AG04450 (cell line): ENCODE measurements at regions not wholly inside any gene's neighbourhood (a gene's known extent, or its start where the extent isn't known, plus 50 kb on each side); places are given as distances from the start of the nearest gene placed in this dataset.

Experiments used
- CTCF ChIA-PET: fragments of 300-600, 350-600 bp; formaldehyde crosslinking; extraction: SDS; loops from one replicate; lab custom pipeline; 2022; ENCODE audit warnings: antibody characterized with exemption, inconsistent platforms; lab: Charles Lee
- POLR2A ChIA-PET: fragments of 350-600 bp; formaldehyde crosslinking; extraction: SDS; loops from one replicate; lab custom pipeline; 2021; ENCODE audit warnings: antibody characterized with exemption, inconsistent platforms; lab: Yijun Ruan, JAX
- DNase-seq: peaks from one replicate; pipeline ENCODE4 v3.0.0-alpha.2; 2011; ENCODE audit warnings: low read depth, low spot score
- H3K27ac ChIP-seq: one replicate; pipeline ENCODE4 v1.5.1; 2012; ENCODE audit warnings: low read depth, low read length, control low read depth
- H3K27me3 ChIP-seq: one replicate; pipeline ENCODE4 v1.6.0; 2012; ENCODE audit warnings: low read length; ENCODE audit not compliant: control insufficient read depth, insufficient read depth
- H3K4me3 ChIP-seq: 2 replicates; pipeline ENCODE4 v1.5.1; 2011; ENCODE audit warnings: mild to moderate bottlenecking, low read depth, low read length, control low read depth
- H3K9me3 ChIP-seq: 2 replicates; pipeline ENCODE4 v1.5.1; 2012; ENCODE audit warnings: low read length; ENCODE audit not compliant: control insufficient read depth, insufficient read depth
- TF ChIP-seq, protein P1 (sequence below): IDR thresholded peaks from 2 replicates; pipeline ENCODE4 v1.5.1; 2011; ENCODE audit warnings: low read depth, low read length, control low read depth, inconsistent platforms

DNA sequence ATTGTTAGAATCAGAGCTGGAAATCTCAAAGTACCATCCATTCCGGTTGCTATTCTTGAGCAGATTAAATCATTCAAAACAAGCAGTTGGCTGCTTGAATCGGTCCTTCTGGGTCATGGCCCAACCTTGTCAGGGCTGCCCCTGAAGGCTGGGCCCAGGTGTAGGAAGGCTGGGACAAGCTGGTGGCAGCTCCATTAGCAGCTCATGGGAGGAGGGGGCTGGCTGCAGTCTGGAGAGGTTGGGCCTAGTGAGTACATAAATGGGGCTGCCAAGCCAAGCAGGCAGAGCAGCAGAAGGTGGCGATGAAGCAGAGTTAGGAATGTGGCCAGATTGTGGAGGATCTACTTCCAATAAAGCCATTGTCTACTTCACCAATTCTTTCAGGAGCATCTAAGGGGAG, 81.4 kb downstream of the ADCYAP1 start:
- H3K27ac ChIP-seq = no peak overlapping the region
- CTCF ChIA-PET = no interaction called here
- no peak overlapping the region for H3K4me3 ChIP-seq
- POLR2A ChIA-PET = no interaction called here
- peaks cover 15% of the 10 kb centered on the region for H3K9me3 ChIP-seq
- TF ChIP-seq, protein P1, sequence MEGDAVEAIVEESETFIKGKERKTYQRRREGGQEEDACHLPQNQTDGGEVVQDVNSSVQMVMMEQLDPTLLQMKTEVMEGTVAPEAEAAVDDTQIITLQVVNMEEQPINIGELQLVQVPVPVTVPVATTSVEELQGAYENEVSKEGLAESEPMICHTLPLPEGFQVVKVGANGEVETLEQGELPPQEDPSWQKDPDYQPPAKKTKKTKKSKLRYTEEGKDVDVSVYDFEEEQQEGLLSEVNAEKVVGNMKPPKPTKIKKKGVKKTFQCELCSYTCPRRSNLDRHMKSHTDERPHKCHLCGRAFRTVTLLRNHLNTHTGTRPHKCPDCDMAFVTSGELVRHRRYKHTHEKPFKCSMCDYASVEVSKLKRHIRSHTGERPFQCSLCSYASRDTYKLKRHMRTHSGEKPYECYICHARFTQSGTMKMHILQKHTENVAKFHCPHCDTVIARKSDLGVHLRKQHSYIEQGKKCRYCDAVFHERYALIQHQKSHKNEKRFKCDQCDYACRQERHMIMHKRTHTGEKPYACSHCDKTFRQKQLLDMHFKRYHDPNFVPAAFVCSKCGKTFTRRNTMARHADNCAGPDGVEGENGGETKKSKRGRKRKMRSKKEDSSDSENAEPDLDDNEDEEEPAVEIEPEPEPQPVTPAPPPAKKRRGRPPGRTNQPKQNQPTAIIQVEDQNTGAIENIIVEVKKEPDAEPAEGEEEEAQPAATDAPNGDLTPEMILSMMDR = no peak
- DNase-seq = no peak
- no peaks in the 10 kb centered on the region for H3K27me3 ChIP-seq

GRCh38 chr18:986552-986951, 81.9 kb downstream of the ADCYAP1 start:
- POLR2A ChIA-PET = no interaction called here
- DNase-seq = no peak
- CTCF ChIA-PET = no interaction called here

GRCh38 chr18:987325-988186, 82.9 kb downstream of the ADCYAP1 start:
- DNase-seq = no peak
- POLR2A ChIA-PET = no interaction called here
- Histone ChIP-seq H3K4me3 (no peak overlapping the region), H3K27me3 (no peaks in the 10 kb centered on the region), H3K9me3 (peaks cover 6% of the 10 kb centered on the region), H3K27ac (no peak overlapping the region)
- CTCF ChIA-PET = interaction anchor here (1.5 kb wide), 1 partner anchor 26 kb away, joined by 9 read pairs; no protein-coding TSS in a partner anchor
- TF ChIP-seq, protein P1 = no peak

More at GRCh38 chr18:986552-986951, 81.9 kb downstream of the ADCYAP1 start:
- TF ChIP-seq, protein P1 = no peak
- Histone ChIP-seq H3K27ac (no peak overlapping the region), H3K9me3 (peaks cover 15% of the 10 kb centered on the region), H3K4me3 (no peak overlapping the region), H3K27me3 (no peaks in the 10 kb centered on the region)

GRCh38 chr18:989425-989824, 84.8 kb downstream of the ADCYAP1 start:
- H3K9me3 ChIP-seq = peaks cover 6% of the 10 kb centered on the region
- TF ChIP-seq, protein P1 = no peak
- no peak overlapping the region for H3K4me3 ChIP-seq
- POLR2A ChIA-PET = no interaction called here
- H3K27ac ChIP-seq = no peak overlapping the region
- CTCF ChIA-PET = interaction anchor here (1.5 kb wide), 1 partner anchor 28 kb away, joined by 9 read pairs; no protein-coding TSS in a partner anchor
- DNase-seq = no peak
- H3K27me3 ChIP-seq = no peaks in the 10 kb centered on the region

DNA sequence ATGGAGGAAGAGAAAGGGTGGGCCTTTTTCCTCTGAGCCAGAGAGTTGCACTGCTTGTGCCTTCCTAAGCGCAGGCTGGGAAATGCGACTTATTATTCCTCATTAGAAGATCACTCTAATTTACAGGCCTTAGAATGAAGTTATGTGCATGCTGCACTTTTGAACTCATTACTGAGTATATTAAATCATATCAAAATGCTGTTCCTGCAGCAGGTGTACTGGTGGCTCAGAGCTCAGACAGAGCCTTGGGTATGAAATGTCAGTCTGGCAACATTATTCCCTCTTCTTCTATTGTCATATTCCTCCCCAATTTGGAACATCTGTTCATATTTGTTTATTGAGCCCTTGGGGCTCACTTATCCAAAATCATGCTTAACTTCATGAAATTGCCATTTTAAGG, 85.5 kb downstream of the ADCYAP1 start:
- CTCF ChIA-PET = no interaction called here
- POLR2A ChIA-PET = no interaction called here
- no peak for DNase-seq
- H3K4me3 ChIP-seq = no peak overlapping the region
- TF ChIP-seq, protein P1 = no peak
- no peaks in the 10 kb centered on the region for H3K27me3 ChIP-seq
- peaks cover 6% of the 10 kb centered on the region for H3K9me3 ChIP-seq
- no peak overlapping the region for H3K27ac ChIP-seq
